GM12873 (cell line): ENCODE measurements at regions not wholly inside any gene's neighbourhood (a gene's known extent, or its start where the extent isn't known, plus 50 kb on each side); places are given as distances from the start of the nearest gene placed in this dataset.

ENCODE experiments used
- CTCF ChIP-seq: IDR thresholded peaks from 2 replicates; pipeline ENCODE4 v1.5.1; 2012; ENCODE audit warnings: low read depth, mild to moderate bottlenecking, moderate library complexity, low read length, control low read depth; ENCODE audit not compliant: insufficient read depth; ENCODE audit errors: missing control alignments

GRCh38 chr13:76223999-76224398 is 587.9 kb downstream of the LMO7 start:
- no peak for TF ChIP-seq CTCF

GRCh38 chr13:76223565-76223964 is 587.4 kb downstream of the LMO7 start:
- TF ChIP-seq CTCF = no peak

- TF ChIP-seq CTCF = no peak
These were observed 586.4 kb downstream of the LMO7 start for GRCh38 chr13:76222511-76222910.

- no peak for TF ChIP-seq CTCF
These were observed 580.6 kb downstream of the LMO7 start for GRCh38 chr13:76216729-76217128.

GRCh38 chr13:76214001-76214400 is 577.9 kb downstream of the LMO7 start:
- TF ChIP-seq CTCF = no peak

GRCh38 chr13:76213423-76213904 is 577.3 kb downstream of the LMO7 start:
- TF ChIP-seq CTCF = no peak

GRCh38 chr13:76210262-76210661 is 574.1 kb downstream of the LMO7 start:
- no peak for TF ChIP-seq CTCF

GRCh38 chr13:76198568-76199163 is 562.5 kb downstream of the LMO7 start:
- no peak for TF ChIP-seq CTCF
